ENCODE measurements at regions not wholly inside any gene's neighbourhood (a gene's known extent, or its start where the extent isn't known, plus 50 kb on each side); places are given as distances from the start of the nearest gene placed in this dataset.
"Not testable (repeated sequence)": the region's sequence is repeated elsewhere in the genome, so short reads cannot be mapped to it uniquely, and the experiment has no call there.

DNA sequence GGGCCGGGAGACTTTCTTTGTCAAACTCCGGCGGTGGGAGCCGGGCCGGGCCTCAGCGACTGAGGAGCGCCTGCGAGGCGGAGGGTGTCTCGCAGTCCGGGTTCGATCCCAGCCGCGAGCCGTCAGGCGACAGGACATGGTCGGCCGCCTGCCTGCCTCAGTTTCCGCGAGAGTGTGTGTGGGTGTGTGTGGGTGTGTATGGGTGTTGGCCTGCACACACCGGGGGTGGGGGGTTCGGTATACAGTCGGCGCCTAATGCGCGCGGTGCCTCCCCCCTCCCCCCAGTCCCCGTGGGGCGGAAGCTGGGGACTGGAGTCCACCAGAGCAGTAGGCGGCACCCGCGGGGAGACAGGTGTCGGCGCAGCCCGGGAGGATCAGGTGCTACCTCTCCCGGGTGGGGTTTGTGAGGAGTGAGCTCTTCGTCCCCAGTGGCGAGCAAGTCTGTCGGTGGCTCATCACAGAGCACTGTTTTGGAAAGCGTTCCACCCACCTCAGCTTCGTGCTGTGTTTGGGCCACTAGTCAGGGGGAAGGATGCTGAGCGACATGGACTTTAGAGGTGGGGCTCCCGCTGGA is 246.3 kb downstream of the GOLGA6L6 start:
- no peaks in the 10 kb centered on the region for H4K20me1 ChIP-seq (ENCODE audit: insufficient read depth, low read length)
- H3K79me2 ChIP-seq (ENCODE audit: insufficient read depth, low read depth, low read length), result no peaks in the 10 kb centered on the region
- H3K4me1 ChIP-seq (ENCODE audit: insufficient read depth, low read length, poor library complexity, severe bottlenecking), result no peaks in the 10 kb centered on the region
- TF ChIP-seq, protein P1, sequence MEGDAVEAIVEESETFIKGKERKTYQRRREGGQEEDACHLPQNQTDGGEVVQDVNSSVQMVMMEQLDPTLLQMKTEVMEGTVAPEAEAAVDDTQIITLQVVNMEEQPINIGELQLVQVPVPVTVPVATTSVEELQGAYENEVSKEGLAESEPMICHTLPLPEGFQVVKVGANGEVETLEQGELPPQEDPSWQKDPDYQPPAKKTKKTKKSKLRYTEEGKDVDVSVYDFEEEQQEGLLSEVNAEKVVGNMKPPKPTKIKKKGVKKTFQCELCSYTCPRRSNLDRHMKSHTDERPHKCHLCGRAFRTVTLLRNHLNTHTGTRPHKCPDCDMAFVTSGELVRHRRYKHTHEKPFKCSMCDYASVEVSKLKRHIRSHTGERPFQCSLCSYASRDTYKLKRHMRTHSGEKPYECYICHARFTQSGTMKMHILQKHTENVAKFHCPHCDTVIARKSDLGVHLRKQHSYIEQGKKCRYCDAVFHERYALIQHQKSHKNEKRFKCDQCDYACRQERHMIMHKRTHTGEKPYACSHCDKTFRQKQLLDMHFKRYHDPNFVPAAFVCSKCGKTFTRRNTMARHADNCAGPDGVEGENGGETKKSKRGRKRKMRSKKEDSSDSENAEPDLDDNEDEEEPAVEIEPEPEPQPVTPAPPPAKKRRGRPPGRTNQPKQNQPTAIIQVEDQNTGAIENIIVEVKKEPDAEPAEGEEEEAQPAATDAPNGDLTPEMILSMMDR (conservative IDR thresholded peaks at IDR 0.05; ENCODE audit: low read length), result no peak
- TF ChIP-seq EZH2phosphoT487 (IDR thresholded peaks at IDR 0.05; ENCODE audit: borderline replicate concordance, low read depth, low read length), result no peak
- no peak overlapping the region for H3K27ac ChIP-seq (ENCODE audit: low read depth, low read length, poor library complexity, severe bottlenecking)
- no peak overlapping the region for H2AFZ ChIP-seq (ENCODE audit: low read length)
- H3K4me2 ChIP-seq (ENCODE audit: low read length), result no peak overlapping the region
- no peak for DNase-seq (ENCODE audit: low spot score)
- ChIA-PET CTCF (ENCODE audit: unreplicated experiment) (no interaction called here), POLR2A (no interaction called here)
- BruUV-seq (replicated peaks), result no TSS peak
- H3K4me3 ChIP-seq (ENCODE audit: low read depth, low read length, poor library complexity, severe bottlenecking), result no peak overlapping the region
- H3K9me3 ChIP-seq (ENCODE audit: low read length), result no peaks in the 10 kb centered on the region
- no peaks in the 10 kb centered on the region for H3K9me2 ChIP-seq (ENCODE audit: insufficient read depth, low read length)
- intact Hi-C loops (cut with micrococcal nuclease; ENCODE audit: unreplicated experiment), result no loop called here
- no peaks in the 10 kb centered on the region for H3K36me3 ChIP-seq (ENCODE audit: insufficient read depth, low read length)

DNA sequence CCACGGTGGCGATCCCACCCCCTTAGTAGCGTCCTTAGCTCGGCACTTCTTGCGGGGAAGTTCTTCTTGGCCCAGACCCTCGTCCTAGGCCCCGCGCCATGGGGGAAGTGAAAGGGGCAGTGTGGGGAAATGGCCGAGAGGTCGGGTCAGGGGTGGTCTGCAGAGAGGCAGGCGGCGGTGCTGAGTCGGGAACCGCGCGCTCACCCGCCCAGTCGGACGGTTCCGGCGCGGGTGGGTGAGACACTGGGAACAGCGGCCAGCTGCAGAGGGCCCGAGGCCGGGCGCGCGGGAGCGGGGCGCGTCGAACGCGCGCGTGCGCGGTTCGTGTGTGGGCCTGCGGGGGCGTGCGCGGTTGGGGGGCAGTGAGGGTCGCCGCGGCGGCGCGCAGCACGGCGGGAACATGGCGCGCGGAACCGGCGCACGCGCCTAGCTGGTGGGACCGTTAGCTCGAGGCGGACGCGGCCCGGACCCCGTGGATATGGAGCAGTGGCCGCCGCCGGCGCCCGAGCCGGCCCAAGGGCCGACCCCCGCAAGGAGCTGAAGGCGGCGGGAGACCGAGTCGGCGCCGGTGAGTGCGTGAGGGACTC is 246.9 kb downstream of the GOLGA6L6 start:
- intact Hi-C loops (cut with micrococcal nuclease; ENCODE audit: unreplicated experiment), result no loop called here
- BruUV-seq (replicated peaks), result no TSS peak
- POLR2A ChIA-PET, result no interaction called here
- no peaks in the 10 kb centered on the region for H3K79me2 ChIP-seq (ENCODE audit: insufficient read depth, low read depth, low read length)
- no peaks in the 10 kb centered on the region for H3K9me2 ChIP-seq (ENCODE audit: insufficient read depth, low read length)
- no peaks in the 10 kb centered on the region for H3K4me1 ChIP-seq (ENCODE audit: insufficient read depth, low read length, poor library complexity, severe bottlenecking)
- H4K20me1 ChIP-seq (ENCODE audit: insufficient read depth, low read length), result no peaks in the 10 kb centered on the region
- no peak for DNase-seq (ENCODE audit: low spot score)
- no peaks in the 10 kb centered on the region for H3K9me3 ChIP-seq (ENCODE audit: low read length)
- no peaks in the 10 kb centered on the region for H3K36me3 ChIP-seq (ENCODE audit: insufficient read depth, low read length)
- no peak overlapping the region for H2AFZ ChIP-seq (ENCODE audit: low read length)
- no peak overlapping the region for H3K4me2 ChIP-seq (ENCODE audit: low read length)
- TF ChIP-seq, protein P1 (conservative IDR thresholded peaks at IDR 0.05; ENCODE audit: low read length), result no peak
- no peak overlapping the region for H3K27ac ChIP-seq (ENCODE audit: low read depth, low read length, poor library complexity, severe bottlenecking)
- H3K4me3 ChIP-seq (ENCODE audit: low read depth, low read length, poor library complexity, severe bottlenecking), result no peak overlapping the region
- CTCF ChIA-PET (ENCODE audit: unreplicated experiment), result no interaction called here

GRCh38 chr15:20292422-20293005 is 249.1 kb downstream of the GOLGA6L6 start:
- POLR2A ChIA-PET, result interaction anchor here (0.6 kb wide), 1 partner anchor 55 kb away, joined by 4 read pairs; no protein-coding TSS in a partner anchor
- BruUV-seq (replicated peaks); H2AFZ ChIP-seq (ENCODE audit: low read length); intact Hi-C loops (cut with micrococcal nuclease; ENCODE audit: unreplicated experiment); H3K4me3 ChIP-seq (ENCODE audit: low read depth, low read length, poor library complexity, severe bottlenecking); H3K4me1 ChIP-seq (ENCODE audit: insufficient read depth, low read length, poor library complexity, severe bottlenecking); H3K9me3 ChIP-seq (ENCODE audit: low read length); DNase-seq (ENCODE audit: low spot score); H4K20me1 ChIP-seq (ENCODE audit: insufficient read depth, low read length); H3K4me2 ChIP-seq (ENCODE audit: low read length); CTCF ChIA-PET (ENCODE audit: unreplicated experiment); H3K9me2 ChIP-seq (ENCODE audit: insufficient read depth, low read length); H3K27ac ChIP-seq (ENCODE audit: low read depth, low read length, poor library complexity, severe bottlenecking); H3K79me2 ChIP-seq (ENCODE audit: insufficient read depth, low read depth, low read length); H3K36me3 ChIP-seq (ENCODE audit: insufficient read depth, low read length): not testable (repeated sequence)

DNA sequence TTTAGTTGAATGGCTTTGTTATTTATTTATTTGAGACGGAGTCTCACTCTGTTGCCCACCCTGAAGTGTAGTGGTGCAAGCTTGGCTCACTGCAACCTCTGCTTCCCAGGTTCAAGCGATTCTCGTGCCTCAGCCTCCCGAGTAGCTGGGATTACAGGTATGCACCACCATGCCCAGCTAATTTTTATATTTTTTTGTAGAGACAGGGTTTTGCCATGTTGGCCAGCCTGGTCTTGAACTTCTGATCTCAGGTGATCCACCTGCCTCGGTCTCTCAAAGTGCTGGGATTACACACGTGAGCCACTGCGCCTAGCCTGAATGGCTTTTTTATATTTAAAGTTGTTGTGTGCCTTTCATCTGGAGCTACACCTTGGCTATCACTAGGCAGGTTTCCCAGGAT is 250.0 kb downstream of the GOLGA6L6 start:
- H3K4me1 ChIP-seq (ENCODE audit: insufficient read depth, low read length, poor library complexity, severe bottlenecking); CTCF ChIA-PET (ENCODE audit: unreplicated experiment); DNase-seq (ENCODE audit: low spot score); H3K79me2 ChIP-seq (ENCODE audit: insufficient read depth, low read depth, low read length); intact Hi-C loops (cut with micrococcal nuclease; ENCODE audit: unreplicated experiment); H3K9me3 ChIP-seq (ENCODE audit: low read length); H3K4me2 ChIP-seq (ENCODE audit: low read length); H3K27ac ChIP-seq (ENCODE audit: low read depth, low read length, poor library complexity, severe bottlenecking); H3K4me3 ChIP-seq (ENCODE audit: low read depth, low read length, poor library complexity, severe bottlenecking); POLR2A ChIA-PET; BruUV-seq (replicated peaks); H4K20me1 ChIP-seq (ENCODE audit: insufficient read depth, low read length); H3K36me3 ChIP-seq (ENCODE audit: insufficient read depth, low read length); H3K9me2 ChIP-seq (ENCODE audit: insufficient read depth, low read length); H2AFZ ChIP-seq (ENCODE audit: low read length): not testable (repeated sequence)

GRCh38 chr15:20290606-20291005 is 251.0 kb downstream of the GOLGA6L6 start:
- CTCF ChIA-PET (ENCODE audit: unreplicated experiment); H3K79me2 ChIP-seq (ENCODE audit: insufficient read depth, low read depth, low read length); H4K20me1 ChIP-seq (ENCODE audit: insufficient read depth, low read length); H3K9me2 ChIP-seq (ENCODE audit: insufficient read depth, low read length); H3K27ac ChIP-seq (ENCODE audit: low read depth, low read length, poor library complexity, severe bottlenecking); DNase-seq (ENCODE audit: low spot score); intact Hi-C loops (cut with micrococcal nuclease; ENCODE audit: unreplicated experiment); H3K36me3 ChIP-seq (ENCODE audit: insufficient read depth, low read length); BruUV-seq (replicated peaks); POLR2A ChIA-PET; H3K4me2 ChIP-seq (ENCODE audit: low read length); H2AFZ ChIP-seq (ENCODE audit: low read length); H3K9me3 ChIP-seq (ENCODE audit: low read length); H3K4me1 ChIP-seq (ENCODE audit: insufficient read depth, low read length, poor library complexity, severe bottlenecking); H3K4me3 ChIP-seq (ENCODE audit: low read depth, low read length, poor library complexity, severe bottlenecking): not testable (repeated sequence)
